ENCODE measurements at regions not wholly inside any gene's neighbourhood (a gene's known extent, or its start where the extent isn't known, plus 50 kb on each side); places are given as distances from the start of the nearest gene placed in this dataset.

- TF ChIP-seq POLR2A (IDR thresholded peaks at IDR 0.05), result no peak
- no peak for TF ChIP-seq CTCF (IDR thresholded peaks at IDR 0.05 in 4 of 5, conservative IDR thresholded peaks at IDR 0.05 in 1 of 5)
Measured at GRCh38 chr1:87791931-87792740, 463.5 kb downstream of the LMO4 start.

Data from gastrocnemius medialis (tissue), 4 donors.